ENCODE measurements at regions not wholly inside any gene's neighbourhood (a gene's known extent, or its start where the extent isn't known, plus 50 kb on each side); places are given as distances from the start of the nearest gene placed in this dataset.

DNA sequence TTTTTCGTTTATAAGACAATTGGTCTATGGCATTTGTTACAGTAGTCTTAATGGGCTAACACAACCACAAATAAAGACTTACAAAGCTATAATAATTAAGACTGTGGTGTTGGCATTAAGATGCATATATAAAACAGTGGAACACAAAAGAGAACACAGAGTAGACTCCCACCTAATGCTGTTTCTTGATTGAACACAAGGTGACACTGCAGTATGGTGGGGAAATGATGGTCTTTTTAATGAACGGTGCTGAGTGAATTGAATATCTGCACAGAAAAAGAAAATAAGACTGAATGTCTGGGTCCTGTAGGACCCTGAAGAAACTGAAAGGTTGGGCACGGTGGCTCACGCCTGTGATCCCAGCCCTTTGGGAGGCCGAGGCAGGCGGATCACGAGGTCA lies 1136.6 kb upstream of the NXPH2 start:
- H3K4me3 ChIP-seq, result no peak overlapping the region

GRCh38 chr2:139911160-139911559 lies 1131.0 kb upstream of the NXPH2 start:
- DNase-seq, result no peak
- no peak overlapping the region for H3K4me3 ChIP-seq
- no peaks in the 10 kb centered on the region for H3K36me3 ChIP-seq
- no peaks in the 10 kb centered on the region for H3K27me3 ChIP-seq
- no peaks in the 10 kb centered on the region for H3K9me3 ChIP-seq

More for the DNA sequence above, 1136.6 kb upstream of the NXPH2 start:
- no peaks in the 10 kb centered on the region for H3K27me3 ChIP-seq
- no peak for DNase-seq
- H3K9me3 ChIP-seq, result no peaks in the 10 kb centered on the region
- no peaks in the 10 kb centered on the region for H3K36me3 ChIP-seq

DNA sequence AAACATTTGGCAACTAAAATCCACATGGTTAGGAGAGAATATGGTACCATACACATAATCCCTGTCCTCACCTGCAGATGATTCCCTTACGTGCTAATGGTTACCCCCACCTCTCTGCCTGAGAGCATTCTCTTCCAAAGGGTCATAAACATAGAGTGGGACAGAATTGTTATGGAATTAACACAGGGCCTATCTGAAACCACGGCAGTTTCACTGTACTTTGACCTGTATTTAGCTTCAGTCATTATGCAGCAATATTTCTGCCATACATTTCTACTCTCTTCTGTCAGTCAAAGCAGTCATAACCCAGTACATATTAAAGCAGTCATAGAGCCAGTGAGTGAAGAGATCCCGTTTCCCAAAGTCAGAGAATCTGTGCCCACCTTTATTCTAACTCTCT lies 1128.9 kb upstream of the NXPH2 start:
- no peak for DNase-seq
- Histone ChIP-seq H3K9me3 (no peaks in the 10 kb centered on the region), H3K36me3 (no peaks in the 10 kb centered on the region), H3K27me3 (no peaks in the 10 kb centered on the region), H3K4me3 (no peak overlapping the region)

GRCh38 chr2:139905624-139906023 lies 1125.4 kb upstream of the NXPH2 start:
- H3K9me3 ChIP-seq, result no peaks in the 10 kb centered on the region
- no peak overlapping the region for H3K4me3 ChIP-seq
- DNase-seq, result no peak
- no peaks in the 10 kb centered on the region for H3K36me3 ChIP-seq
- no peaks in the 10 kb centered on the region for H3K27me3 ChIP-seq

DNA sequence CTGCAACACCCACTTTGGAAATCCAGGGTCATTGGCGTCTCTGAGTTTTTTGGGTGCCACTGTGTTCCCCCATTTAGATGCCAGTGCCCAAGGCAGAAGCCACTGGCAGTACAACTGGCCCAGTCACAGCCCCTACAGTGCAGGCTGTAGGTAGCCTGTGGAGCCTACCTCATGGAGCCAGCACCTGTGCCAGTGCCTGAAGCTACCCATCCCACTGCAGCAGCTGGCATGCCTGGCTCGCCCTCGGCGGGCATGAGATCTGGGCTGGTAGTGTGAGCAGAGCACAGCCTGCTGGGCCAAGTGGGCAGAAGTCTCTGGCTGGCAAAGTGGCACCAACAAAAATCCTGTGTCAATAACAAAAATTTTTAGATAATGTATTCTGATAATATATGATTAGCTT lies 1111.4 kb upstream of the NXPH2 start:
- no peak for DNase-seq
- Histone ChIP-seq H3K36me3 (no peaks in the 10 kb centered on the region), H3K4me3 (no peak overlapping the region), H3K9me3 (no peaks in the 10 kb centered on the region), H3K27me3 (no peaks in the 10 kb centered on the region)

GRCh38 chr2:139885921-139886498 lies 1105.8 kb upstream of the NXPH2 start:
- no peaks in the 10 kb centered on the region for H3K9me3 ChIP-seq
- H3K36me3 ChIP-seq, result no peaks in the 10 kb centered on the region
- H3K27me3 ChIP-seq, result no peaks in the 10 kb centered on the region
- DNase-seq, result no peak
- no peak overlapping the region for H3K4me3 ChIP-seq

- H3K27me3 ChIP-seq, result no peaks in the 10 kb centered on the region
- H3K36me3 ChIP-seq, result no peaks in the 10 kb centered on the region
- H3K9me3 ChIP-seq, result no peaks in the 10 kb centered on the region
- H3K4me3 ChIP-seq, result no peak overlapping the region
- no peak for DNase-seq
Measured at GRCh38 chr2:139876964-139877363, 1096.8 kb upstream of the NXPH2 start.

GRCh38 chr2:139876321-139876720 lies 1096.1 kb upstream of the NXPH2 start:
- no peak overlapping the region for H3K4me3 ChIP-seq
- DNase-seq, result no peak
- no peaks in the 10 kb centered on the region for H3K27me3 ChIP-seq
- no peaks in the 10 kb centered on the region for H3K9me3 ChIP-seq
- no peaks in the 10 kb centered on the region for H3K36me3 ChIP-seq

GRCh38 chr2:139872503-139872902 lies 1092.3 kb upstream of the NXPH2 start:
- H3K36me3 ChIP-seq, result no peaks in the 10 kb centered on the region
- no peaks in the 10 kb centered on the region for H3K27me3 ChIP-seq
- no peak overlapping the region for H3K4me3 ChIP-seq
- no peaks in the 10 kb centered on the region for H3K9me3 ChIP-seq
- DNase-seq, result no peak

DNA sequence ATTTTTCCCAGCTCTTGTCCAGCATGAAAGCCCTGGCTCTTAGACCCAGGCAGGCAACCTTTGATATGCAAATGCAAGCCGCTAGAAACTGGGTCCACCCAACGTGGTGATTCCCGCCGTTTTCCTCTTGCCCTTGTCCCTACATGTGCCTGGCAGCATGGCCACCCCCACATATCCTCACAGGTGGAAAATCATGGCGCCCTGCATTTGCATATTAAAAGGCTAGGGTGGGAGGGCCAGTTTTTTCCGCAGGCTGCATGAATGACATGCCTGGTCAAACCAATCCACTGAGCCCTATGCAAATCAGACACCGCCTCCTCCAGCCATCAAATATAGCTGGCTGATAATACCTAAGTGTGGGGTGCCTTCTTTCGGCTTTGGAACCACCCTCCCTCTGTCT lies 1091.8 kb upstream of the NXPH2 start:
- Histone ChIP-seq H3K27me3 (no peaks in the 10 kb centered on the region), H3K36me3 (no peaks in the 10 kb centered on the region)
- no peak for DNase-seq

GRCh38 chr2:139867601-139868226 lies 1087.5 kb upstream of the NXPH2 start:
- no peak for DNase-seq
- H3K4me3 ChIP-seq, result no peak overlapping the region
- H3K36me3 ChIP-seq, result no peaks in the 10 kb centered on the region
- no peaks in the 10 kb centered on the region for H3K27me3 ChIP-seq
- no peaks in the 10 kb centered on the region for H3K9me3 ChIP-seq

More for the DNA sequence above, 1091.8 kb upstream of the NXPH2 start:
- no peak overlapping the region for H3K4me3 ChIP-seq
- H3K9me3 ChIP-seq, result no peaks in the 10 kb centered on the region

GRCh38 chr2:139864821-139865302 lies 1084.7 kb upstream of the NXPH2 start:
- no peak for DNase-seq
- no peaks in the 10 kb centered on the region for H3K27me3 ChIP-seq
- no peaks in the 10 kb centered on the region for H3K36me3 ChIP-seq
- H3K4me3 ChIP-seq, result no peak overlapping the region
- H3K9me3 ChIP-seq, result 0 out of 2 replicates have a peak, but pooled peaks cover 2% of the 10 kb centered on the region

GRCh38 chr2:139854769-139855483 lies 1074.7 kb upstream of the NXPH2 start:
- Histone ChIP-seq H3K4me3 (no peak overlapping the region), H3K9me3 (no peaks in the 10 kb centered on the region), H3K36me3 (no peaks in the 10 kb centered on the region), H3K27me3 (no peaks in the 10 kb centered on the region)
- DNase-seq, result no peak

- Histone ChIP-seq H3K27me3 (no peaks in the 10 kb centered on the region), H3K36me3 (no peaks in the 10 kb centered on the region), H3K4me3 (no peak overlapping the region), H3K9me3 (no peaks in the 10 kb centered on the region)
- no peak for DNase-seq
Measured at GRCh38 chr2:139850254-139850890, 1070.2 kb upstream of the NXPH2 start.

DNA sequence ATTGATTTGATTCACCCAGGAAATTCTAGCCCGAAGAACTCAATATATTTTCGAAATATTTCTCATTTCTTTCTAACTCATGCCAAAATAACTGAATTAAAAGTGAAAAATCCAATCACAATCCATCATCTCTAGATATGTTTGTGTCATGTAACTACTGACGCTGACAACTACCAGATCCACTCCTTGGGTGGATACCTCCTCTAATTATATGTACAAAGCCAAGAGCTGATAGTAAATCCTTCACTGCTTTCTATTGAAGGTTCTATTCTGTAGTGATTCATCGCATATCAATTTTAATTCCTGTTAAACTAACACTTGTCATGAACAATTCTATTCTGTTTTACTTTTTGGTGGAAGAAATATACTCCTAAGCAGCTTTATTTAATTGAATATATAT lies 1056.6 kb upstream of the NXPH2 start:
- H3K27me3 ChIP-seq, result no peaks in the 10 kb centered on the region
- H3K9me3 ChIP-seq, result no peaks in the 10 kb centered on the region
- no peak overlapping the region for H3K4me3 ChIP-seq
- no peaks in the 10 kb centered on the region for H3K36me3 ChIP-seq
- no peak for DNase-seq

GRCh38 chr2:139835101-139835500 lies 1054.9 kb upstream of the NXPH2 start:
- DNase-seq, result no peak
- Histone ChIP-seq H3K9me3 (no peaks in the 10 kb centered on the region), H3K27me3 (no peaks in the 10 kb centered on the region)

DNA sequence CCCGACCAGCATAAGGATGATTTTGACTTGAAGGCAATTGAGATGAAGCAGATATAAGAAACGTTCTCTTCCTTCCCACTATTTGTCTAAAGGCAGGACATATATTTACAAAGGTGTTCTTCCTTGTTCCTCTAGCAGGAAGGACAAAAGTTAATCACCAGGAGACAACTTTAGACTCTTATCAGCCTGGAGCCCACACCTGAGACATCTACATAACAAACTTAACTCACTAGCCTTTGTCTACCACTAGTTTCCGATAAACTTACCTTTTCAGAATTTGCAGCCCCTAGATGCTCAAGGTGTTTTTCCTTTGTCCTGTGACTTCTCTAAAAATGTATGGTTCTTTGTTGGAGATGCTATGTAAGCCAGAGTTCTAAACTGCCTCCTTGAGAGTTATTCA lies 1047.8 kb upstream of the NXPH2 start:
- Histone ChIP-seq H3K9me3 (no peaks in the 10 kb centered on the region), H3K36me3 (no peaks in the 10 kb centered on the region), H3K27me3 (no peaks in the 10 kb centered on the region), H3K4me3 (no peak overlapping the region)
- no peak for DNase-seq

More at GRCh38 chr2:139835101-139835500, 1054.9 kb upstream of the NXPH2 start:
- Histone ChIP-seq H3K4me3 (no peak overlapping the region), H3K36me3 (no peaks in the 10 kb centered on the region)

All from MG63 (cell line).